IMR-90 (cell line): ENCODE measurements at regions not wholly inside any gene's neighbourhood (a gene's known extent, or its start where the extent isn't known, plus 50 kb on each side); places are given as distances from the start of the nearest gene placed in this dataset.

Experiments used
- ATAC-seq: fragments of 200-7000 bp; cut with Tn5 transposase; 2 replicates; pipeline ENCODE4 v1.9.1; 2020; ENCODE audit warnings: low read depth, mild to moderate bottlenecking, moderate library complexity
- BruUV-seq: library from RNA; stranded (reverse); fragments of 400-500 nt; replicated peaks from 2 replicates; lab custom pipeline; 2021; lab: Mats Ljungman, UMichigan
- CTCF ChIA-PET: fragments of 300-600 bp; formaldehyde crosslinking; extraction: SDS; loops from one replicate; lab custom pipeline; 2021; ENCODE audit warnings: antibody characterized with exemption; lab: Yijun Ruan, JAX
- POLR2A ChIA-PET: fragments of 300-600 bp; sonication (Branson Sonifier 250); formaldehyde crosslinking; loops from one replicate; lab custom pipeline; 2022; ENCODE audit warnings: antibody characterized with exemption; ENCODE audit not compliant: unreplicated experiment; lab: Charles Lee
- DNase-seq: peaks from one replicate; pipeline ENCODE4 v3.0.0; 2013
- H2AFZ ChIP-seq: replicated peaks from 2 replicates; pipeline ENCODE3; 2013; ENCODE audit warnings: low read length, mild to moderate bottlenecking; ENCODE audit not compliant: poor library complexity
- H2AK5ac ChIP-seq: 2 replicates; pipeline ENCODE4 v1.6.1; 2013; ENCODE audit warnings: low read depth, low read length, inconsistent platforms
- H2AK9ac ChIP-seq: replicated peaks from 2 replicates; pipeline ENCODE3; 2013; ENCODE audit warnings: mild to moderate bottlenecking, low read depth, low read length, moderate library complexity; ENCODE audit not compliant: poor library complexity
- H2BK120ac ChIP-seq: 2 replicates; pipeline ENCODE4 v1.6.1; 2013; ENCODE audit warnings: low read depth, low read length, inconsistent platforms
- H2BK15ac ChIP-seq: 3 replicates; pipeline ENCODE4 v1.6.1; 2013; ENCODE audit warnings: low read depth, low read length, inconsistent platforms
- H2BK20ac ChIP-seq: 2 replicates; pipeline ENCODE4 v1.6.1; 2013; ENCODE audit warnings: low read depth, mild to moderate bottlenecking, inconsistent platforms, low read length, moderate library complexity
- H2BK5ac ChIP-seq: 2 replicates; pipeline ENCODE4 v1.6.1; 2013; ENCODE audit warnings: mild to moderate bottlenecking, low read depth, low read length, inconsistent platforms; ENCODE audit not compliant: poor library complexity, severe bottlenecking
- H3K14ac ChIP-seq: replicated peaks from 2 replicates; pipeline ENCODE4 v1.6.1; 2013; ENCODE audit warnings: low read depth, low read length, inconsistent platforms
- H3K18ac ChIP-seq: 2 replicates; pipeline ENCODE4 v1.6.1; 2013; ENCODE audit warnings: low read depth, low read length, control low read depth
- H3K23ac ChIP-seq: 2 replicates; pipeline ENCODE4 v1.6.1; 2013; ENCODE audit warnings: low read depth, low read length, inconsistent platforms
- H3K27ac ChIP-seq: 2 replicates; pipeline ENCODE4 v1.5.1; 2013; ENCODE audit warnings: mild to moderate bottlenecking, control low read depth, low read length; ENCODE audit not compliant: insufficient read depth
- H3K27me3 ChIP-seq: 2 replicates; pipeline ENCODE4 v1.6.1; 2013; ENCODE audit warnings: low read length; ENCODE audit not compliant: control insufficient read depth, insufficient read depth
- H3K36me3 ChIP-seq: 2 replicates; pipeline ENCODE4 v1.6.1; 2013; ENCODE audit warnings: low read length, mixed read lengths; ENCODE audit not compliant: control insufficient read depth, insufficient read depth
- H3K4ac ChIP-seq: 2 replicates; pipeline ENCODE4 v1.6.1; 2013; ENCODE audit warnings: low read depth, low read length, inconsistent platforms
- H3K4me1 ChIP-seq: 2 replicates; pipeline ENCODE4 v1.6.1; 2013; ENCODE audit warnings: low read length, mixed read lengths; ENCODE audit not compliant: control insufficient read depth, insufficient read depth
- H3K4me2 ChIP-seq: 2 replicates; pipeline ENCODE4 v1.6.1; 2013; ENCODE audit warnings: low read depth, mild to moderate bottlenecking, control low read depth, low read length, moderate library complexity
- H3K4me3 ChIP-seq: 2 replicates; pipeline ENCODE4 v1.5.1; 2013; ENCODE audit warnings: low read depth, mild to moderate bottlenecking, control low read depth, low read length, moderate library complexity; ENCODE audit not compliant: insufficient read depth
- H3K56ac ChIP-seq: 2 replicates; pipeline ENCODE4 v1.6.1; 2013; ENCODE audit warnings: low read length, inconsistent platforms; ENCODE audit not compliant: insufficient read depth; ENCODE audit errors: extremely low read depth
- H3K79me1 ChIP-seq, 2 experiments: 2 replicates each; pipeline ENCODE4 v1.6.1; 2013; ENCODE audit warnings: low read length in 2 of 2, inconsistent platforms in 1 of 2, low read depth in 1 of 2
- H3K9ac ChIP-seq: 2 replicates; pipeline ENCODE4 v1.6.1; 2013; ENCODE audit warnings: low read depth, low read length, control low read depth
- H3K9me1 ChIP-seq: 2 replicates; pipeline ENCODE4 v1.6.1; 2013; ENCODE audit warnings: low read length, inconsistent platforms; ENCODE audit not compliant: insufficient read depth
- H3K9me3 ChIP-seq: 2 replicates; pipeline ENCODE4 v1.6.1; 2013; ENCODE audit warnings: low read length; ENCODE audit not compliant: control insufficient read depth, insufficient read depth
- H4K20me1 ChIP-seq: 2 replicates; pipeline ENCODE4 v1.6.1; 2013; ENCODE audit warnings: low read length, inconsistent platforms; ENCODE audit not compliant: insufficient read depth
- H4K5ac ChIP-seq: 2 replicates; pipeline ENCODE4 v1.6.1; 2013; ENCODE audit warnings: mild to moderate bottlenecking, low read depth, low read length, control low read depth
- H4K8ac ChIP-seq, 2 experiments: 2 replicates each; pipeline ENCODE4 v1.6.1; 2013; ENCODE audit warnings: low read depth in 2 of 2, low read length in 2 of 2, control low read depth in 1 of 2, inconsistent platforms in 1 of 2
- H4K91ac ChIP-seq: 2 replicates; pipeline ENCODE4 v1.6.1; 2013; ENCODE audit warnings: low read depth, low read length, inconsistent platforms; ENCODE audit not compliant: insufficient read depth
- BHLHE40 ChIP-seq: fragments of 150-350 bp; IDR thresholded peaks from 2 replicates; pipeline ENCODE4 v1.6.1; 2016; ENCODE audit warnings: mild to moderate bottlenecking, low read depth, low read length
- CEBPB ChIP-seq: IDR thresholded peaks from 2 replicates; pipeline ENCODE4 v1.6.1; 2012; ENCODE audit warnings: low read depth, low read length, improper control_type of control experiment
- CHD1 ChIP-seq: IDR thresholded peaks from 2 replicates; pipeline ENCODE4 v1.6.1; 2012; ENCODE audit warnings: low read depth, low read length, improper control_type of control experiment
- CTCF ChIP-seq: conservative IDR thresholded peaks from 2 replicates; pipeline ENCODE4 v1.5.1; 2012; ENCODE audit warnings: mild to moderate bottlenecking, low read depth, low read length, improper control_type of control experiment
- ELK1 ChIP-seq: fragments of 150-350 bp; IDR thresholded peaks from 2 replicates; pipeline ENCODE4 v1.6.1; 2016; ENCODE audit warnings: low read depth, mild to moderate bottlenecking, low read length, moderate library complexity, borderline replicate concordance
- FOS ChIP-seq: fragments of 150-350 bp; IDR thresholded peaks from 2 replicates; pipeline ENCODE4 v1.6.1; 2016; ENCODE audit warnings: low read depth, low read length
- MAFK ChIP-seq: IDR thresholded peaks from 2 replicates; pipeline ENCODE4 v1.6.1; 2012; ENCODE audit warnings: low read depth, low read length, improper control_type of control experiment
- MAZ ChIP-seq: IDR thresholded peaks from 2 replicates; pipeline ENCODE4 v1.6.1; 2012; ENCODE audit warnings: low read depth, mild to moderate bottlenecking, low read length, improper control_type of control experiment, moderate library complexity, borderline replicate concordance
- MXI1 ChIP-seq: IDR thresholded peaks from 2 replicates; pipeline ENCODE4 v1.6.1; 2012; ENCODE audit warnings: low read depth, mild to moderate bottlenecking, low read length, moderate library complexity, borderline replicate concordance
- NFE2L2 ChIP-seq: fragments of 150-350 bp; IDR thresholded peaks from 2 replicates; pipeline ENCODE4 v1.6.1; 2016; ENCODE audit warnings: low read depth, mild to moderate bottlenecking, low read length
- POLR2A ChIP-seq: IDR thresholded peaks from 2 replicates; pipeline ENCODE4 v1.6.1; 2012; ENCODE audit warnings: mild to moderate bottlenecking, low read depth, low read length
- RAD21 ChIP-seq: IDR thresholded peaks from 2 replicates; pipeline ENCODE4 v1.6.1; 2012; ENCODE audit warnings: low read length, improper control_type of control experiment
- RCOR1 ChIP-seq: IDR thresholded peaks from 2 replicates; pipeline ENCODE4 v1.6.1; 2012; ENCODE audit warnings: mild to moderate bottlenecking, low read length, improper control_type of control experiment; ENCODE audit not compliant: insufficient replicate concordance
- RFX5 ChIP-seq: IDR thresholded peaks from 2 replicates; pipeline ENCODE4 v1.8.0; 2012; ENCODE audit warnings: low read depth, mild to moderate bottlenecking, low read length, moderate library complexity
- SMC3 ChIP-seq: fragments of 150-350 bp; IDR thresholded peaks from 2 replicates; pipeline ENCODE4 v1.6.1; 2016; ENCODE audit warnings: low read depth, mild to moderate bottlenecking, antibody characterized with exemption, low read length, moderate library complexity
- USF2 ChIP-seq: fragments of 150-350 bp; IDR thresholded peaks from 2 replicates; pipeline ENCODE4 v1.6.1; 2017; ENCODE audit warnings: mild to moderate bottlenecking, antibody characterized with exemption, low read length, low read depth
- WGBS, 2 experiments: methylation state at CpG; one replicate each; pipeline versions ENCODE4 v1.1.5 to v1.1.7; 2013; ENCODE audit warnings: missing lambda C conversion rate in 2 of 2; ENCODE audit not compliant: insufficient read length in 1 of 2; ENCODE audit errors: extremely low coverage in 2 of 2; 5-methylcytosine and 5-hydroxymethylcytosine counted together
- dilution Hi-C: fragments of 300-500 bp; cut with HindIII; formaldehyde crosslinking; loops from one replicate; pipeline ENCODE4 v1.14.3; 2018; ENCODE audit warnings: low sequenced_read_pairs; ENCODE audit not compliant: unreplicated experiment
- in situ Hi-C: fragments of 300-500 bp; cut with MboI; formaldehyde crosslinking; loops from 3 replicates; pipeline ENCODE4 v1.14.3; 2019; ENCODE audit warnings: low sequenced_read_pairs, inconsistent platforms, mixed read lengths
- intact Hi-C: fragments of 100-400 bp; cut with micrococcal nuclease; formaldehyde crosslinking; loops from 2 replicates; pipeline ENCODE4 v1.10.0; 2022

- Histone ChIP-seq H3K4me1 (no peaks in the 10 kb centered on the region), H3K27ac (no peak overlapping the region), H3K14ac (peak overlapping the region; percentile 19; the same call in 1 of the 2 replicates), H4K8ac (no peak overlapping the region), H2BK20ac (no peak overlapping the region), H4K91ac (no peak overlapping the region; the same call in 1 of the 2 replicates), H2AK5ac (no peak overlapping the region), H3K9me1 (no peaks in the 10 kb centered on the region), H2AK9ac (no peak overlapping the region), H2AFZ (no peak overlapping the region), H3K9ac (no peak overlapping the region), H3K56ac (no peak overlapping the region), H3K9me3 (peaks cover 11% of the 10 kb centered on the region), H3K18ac (no peak overlapping the region), H2BK5ac (no peak overlapping the region), H3K79me1 (no peaks in the 10 kb centered on the region), H4K5ac (no peak overlapping the region), H4K20me1 (no peaks in the 10 kb centered on the region), H3K27me3 (no peaks in the 10 kb centered on the region), H3K23ac (no peak overlapping the region; the same call in 1 of the 2 replicates), H2BK15ac (no peak overlapping the region), H2BK120ac (no peak overlapping the region), H3K4me2 (no peak overlapping the region), H3K36me3 (no peaks in the 10 kb centered on the region), H3K4me3 (no peak overlapping the region), H3K4ac (no peak overlapping the region)
- dilution Hi-C loops: no loop called here
- ChIA-PET POLR2A (no interaction called here), CTCF (no interaction called here)
- TF ChIP-seq MAZ: no peak
- no peak for TF ChIP-seq SMC3
- no peak for TF ChIP-seq USF2
- no peak for TF ChIP-seq MXI1
- no peak for TF ChIP-seq RCOR1
- TF ChIP-seq NFE2L2: no peak
- TF ChIP-seq RFX5: no peak
- TF ChIP-seq CHD1: no peak
- no peak for TF ChIP-seq CEBPB
- TF ChIP-seq CTCF: no peak
- no peak for TF ChIP-seq POLR2A
- no peak for TF ChIP-seq ELK1
- TF ChIP-seq MAFK: no peak
- TF ChIP-seq RAD21: no peak
- no peak for TF ChIP-seq BHLHE40
- no peak for TF ChIP-seq FOS
- in situ Hi-C loops: no loop called here
- DNase-seq: no peak
- intact Hi-C loops: no loop called here
- no TSS peak for BruUV-seq
- no CpG with 5 or more reads among the region's 1 CpG for whole genome bisulfite sequencing, 2 experiments
- ATAC-seq: no peak
These were observed 131.6 kb upstream of the NECTIN3 start for GRCh38 chr3:110940055-110940454.
